NCI-H2227 (cell line): ENCODE measurements at regions not wholly inside any gene's neighbourhood (a gene's known extent, or its start where the extent isn't known, plus 50 kb on each side); places are given as distances from the start of the nearest gene placed in this dataset.

Experiments
- DNase-seq: peaks from one replicate; lab custom pipeline; 2025; ENCODE audit not compliant: unreplicated experiment; lab: John Stamatoyannopoulos, UW

GRCh38 chr2:186276909-186277308, 209.2 kb upstream of the ZC3H15 start:
- no peak for DNase-seq

- DNase-seq = no peak
Measured at GRCh38 chr2:186281726-186282125, 204.3 kb upstream of the ZC3H15 start.

GRCh38 chr2:186294248-186294888, 191.7 kb upstream of the ZC3H15 start:
- DNase-seq = no peak

- no peak for DNase-seq
Measured at GRCh38 chr2:186299610-186300009, 186.4 kb upstream of the ZC3H15 start.

GRCh38 chr2:186302263-186302662, 183.8 kb upstream of the ZC3H15 start:
- peak; percentile 44 for DNase-seq

GRCh38 chr2:186303091-186303490, 183.0 kb upstream of the ZC3H15 start:
- no peak for DNase-seq

- DNase-seq = no peak
Measured at GRCh38 chr2:186304064-186304463, 182.0 kb upstream of the ZC3H15 start.

- no peak for DNase-seq
Measured at GRCh38 chr2:186306754-186307153, 179.3 kb upstream of the ZC3H15 start.

GRCh38 chr2:186307871-186308270, 178.2 kb upstream of the ZC3H15 start:
- DNase-seq = no peak

- no peak for DNase-seq
Measured at GRCh38 chr2:186308347-186308746, 177.7 kb upstream of the ZC3H15 start.

- no peak for DNase-seq
Measured at GRCh38 chr2:186309901-186310300, 176.2 kb upstream of the ZC3H15 start.

- DNase-seq = no peak
Measured at GRCh38 chr2:186319105-186319504, 167.0 kb upstream of the ZC3H15 start.

GRCh38 chr2:186325827-186326535, 160.1 kb upstream of the ZC3H15 start:
- no peak for DNase-seq

GRCh38 chr2:186327251-186327868, 158.7 kb upstream of the ZC3H15 start:
- DNase-seq = no peak

- DNase-seq = no peak
Measured at GRCh38 chr2:186328838-186329237, 157.2 kb upstream of the ZC3H15 start.

GRCh38 chr2:186330050-186330449, 156.0 kb upstream of the ZC3H15 start:
- DNase-seq = no peak

GRCh38 chr2:186339716-186340115, 146.3 kb upstream of the ZC3H15 start:
- DNase-seq = no peak

- no peak for DNase-seq
Measured at GRCh38 chr2:186342029-186342428, 144.0 kb upstream of the ZC3H15 start.

GRCh38 chr2:186345745-186346144, 140.3 kb upstream of the ZC3H15 start:
- no peak for DNase-seq

- no peak for DNase-seq
Measured at GRCh38 chr2:186346216-186346615, 139.8 kb upstream of the ZC3H15 start.

- peak; percentile 73 for DNase-seq
Measured at GRCh38 chr2:186347472-186347871, 138.6 kb upstream of the ZC3H15 start.

- DNase-seq = peak; percentile 16
Measured at GRCh38 chr2:186348200-186348599, 137.9 kb upstream of the ZC3H15 start.
